ENCODE measurements at regions not wholly inside any gene's neighbourhood (a gene's known extent, or its start where the extent isn't known, plus 50 kb on each side); places are given as distances from the start of the nearest gene placed in this dataset.

DNA sequence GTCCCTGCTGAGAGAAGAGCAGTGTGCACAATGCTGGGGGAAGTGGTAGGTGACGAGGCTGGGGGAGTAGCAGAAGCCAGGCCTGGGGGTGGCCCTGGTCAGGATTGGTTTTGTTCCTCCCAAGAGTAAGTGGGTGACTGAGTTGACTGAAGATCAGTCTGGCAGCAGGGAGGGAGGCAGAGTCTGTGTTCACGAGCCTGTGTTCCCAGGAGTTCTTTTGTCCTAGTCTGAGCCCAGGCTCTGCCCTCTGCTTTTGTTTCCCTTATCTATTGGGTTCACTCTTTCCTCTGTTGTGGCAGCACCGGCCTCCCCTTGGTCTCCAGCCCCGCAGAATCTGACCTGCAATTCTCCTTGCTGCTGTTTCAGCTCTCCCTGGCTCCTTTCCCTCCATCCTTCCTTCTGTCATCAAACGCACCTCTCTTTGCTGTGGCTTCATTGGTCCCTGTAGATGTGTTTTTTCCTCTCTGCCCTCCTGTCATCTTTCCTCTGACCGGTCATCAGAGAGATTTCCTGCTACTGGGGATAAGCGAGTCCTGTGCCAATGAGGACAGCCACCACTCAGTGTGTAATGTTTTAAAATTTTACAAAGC, 607.4 kb downstream of the KIF4B start:
- H2AFZ ChIP-seq (ENCODE audit: low read length) = peak overlapping the region; percentile 98
- H4K8ac ChIP-seq (ENCODE audit: extremely low read depth, insufficient read depth, low read length) = no peak overlapping the region
- H3K4ac ChIP-seq (replicated peaks; ENCODE audit: insufficient read length, low read depth, low read length) = no peak overlapping the region
- WGBS, 2 experiments (ENCODE audit: extremely low coverage in 1 of 2, insufficient coverage in 1 of 2, insufficient read length in 1 of 2, insufficient replicate concordance in 2 of 2, low coverage in 1 of 2, low lambda C conversion rate in 2 of 2, missing lambda C conversion rate in 1 of 2) = 68% methylated on average over 7 of the region's 7 CpGs; no CpG with 5 or more reads in 1 of the 2 experiments
- no peaks in the 10 kb centered on the region for H3K79me1 ChIP-seq (ENCODE audit: low read depth, low read length)
- peak in 1 of 2 experiments; percentile 45 for DNase-seq (ENCODE audit: low read depth in 1 of 2, low spot score in 2 of 2)
- no peak overlapping the region for H2BK20ac ChIP-seq (ENCODE audit: low read length)
- H3K23ac ChIP-seq (ENCODE audit: insufficient read length) = no peak overlapping the region
- FAIRE-seq = no peak
- no peak overlapping the region for H3K9ac ChIP-seq (replicated peaks in 1 of 4; ENCODE audit: extremely low read depth in 1 of 4, low read depth in 3 of 4, low read length in 3 of 4)
- H3K14ac ChIP-seq (ENCODE audit: insufficient read length) = no peak overlapping the region
- no peak overlapping the region for H3K27ac ChIP-seq (ENCODE audit: low read depth, low read length)
- H2BK5ac ChIP-seq (ENCODE audit: low read depth, low read length) = peak overlapping the region; percentile 76; the same call in 1 of the 2 replicates
- peak overlapping the region; percentile 75; the same call in 1 of the 2 replicates for H2BK15ac ChIP-seq (ENCODE audit: low read length)
- CTCF ChIA-PET (ENCODE audit: partially characterized antibody) = interaction anchor here (0.6 to 1.6 kb wide), 5 partner anchors 8 to 482 kb away, joined by 3 to 5 read pairs (median 3); no protein-coding TSS in a partner anchor
- no peak overlapping the region; the same call in 1 of the 2 replicates for H2BK12ac ChIP-seq (ENCODE audit: low read depth, low read length)
- H3K36me3 ChIP-seq (ENCODE audit: control insufficient read depth in 2 of 4, insufficient read depth in 4 of 4, low read length in 3 of 4) = no peaks in the 10 kb centered on the region
- H3K79me2 ChIP-seq (ENCODE audit: control insufficient read depth in 1 of 2, insufficient read depth in 2 of 2, low read length in 2 of 2) = no peaks in the 10 kb centered on the region
- peak overlapping the region in 1 of 2 experiments; percentile 7; a peak in 1 of 4 replicates for H3K4me2 ChIP-seq (ENCODE audit: insufficient read depth in 1 of 2, low read depth in 2 of 2, low read length in 2 of 2)
- no peak overlapping the region for H3K56ac ChIP-seq (replicated peaks; ENCODE audit: insufficient read length, low read depth, low read length)
- TF ChIP-seq RNF2 (IDR thresholded peaks at IDR 0.05; ENCODE audit: borderline replicate concordance, low read depth, low read length, missing control alignments, poor library complexity, severe bottlenecking) (no peak), JUND (IDR thresholded peaks at IDR 0.05; ENCODE audit: low read length) (no peak), JUN (IDR thresholded peaks at IDR 0.05; ENCODE audit: low read depth, low read length) (no peak)
- POLR2A ChIA-PET (ENCODE audit: partially characterized antibody) = no interaction called here
- H3K4me3 ChIP-seq (ENCODE audit: extremely low read depth in 1 of 4, insufficient read depth in 2 of 4, low read depth in 3 of 4, low read length in 4 of 4) = 0 out of 8 replicates have a peak overlapping the region, but pooled peaks of 1 of the 4 experiments have one; percentile 3
- H4K5ac ChIP-seq (ENCODE audit: insufficient read length, low read depth, low read length) = peak overlapping the region; percentile 20
- no peaks in the 10 kb centered on the region for H4K20me1 ChIP-seq (replicated peaks in 1 of 2; ENCODE audit: control insufficient read depth in 1 of 2, insufficient read depth in 2 of 2, low read length in 2 of 2)
- no peaks in the 10 kb centered on the region for H3K27me3 ChIP-seq (replicated peaks in 1 of 4; ENCODE audit: control insufficient read depth in 3 of 4, extremely low read depth in 1 of 4, insufficient read depth in 3 of 4, low read length in 3 of 4)
- peaks cover 0 to 6% (median 2%) of the 10 kb centered on the region in 4 experiments; a peak in 2 of 7 replicates for H3K4me1 ChIP-seq (replicated peaks in 1 of 4; ENCODE audit: control insufficient read depth in 3 of 4, insufficient read depth in 4 of 4, low read length in 3 of 4)
- no peak overlapping the region; the same call in 1 of the 2 replicates for H3K18ac ChIP-seq (ENCODE audit: extremely low read depth, low read length)
- no peak overlapping the region for H4K91ac ChIP-seq (replicated peaks; ENCODE audit: insufficient read length, low read length)
- H2AK5ac ChIP-seq (ENCODE audit: low read depth, low read length) = no peak overlapping the region
- no peaks in the 10 kb centered on the region for H3K9me3 ChIP-seq (ENCODE audit: insufficient read depth in 2 of 2, low read depth in 1 of 2, low read length in 1 of 2)
- no peaks in the 10 kb centered on the region for H3K23me2 ChIP-seq (ENCODE audit: low read depth, low read length)
- H2BK120ac ChIP-seq (replicated peaks; ENCODE audit: low read depth, low read length) = no peak overlapping the region

Measured in H1 (cell line).